CD4-positive, alpha-beta T cell (primary cell): ENCODE measurements at regions not wholly inside any gene's neighbourhood (a gene's known extent, or its start where the extent isn't known, plus 50 kb on each side); places are given as distances from the start of the nearest gene placed in this dataset.
"Not testable (repeated sequence)": the region's sequence is repeated elsewhere in the genome, so short reads cannot be mapped to it uniquely, and the experiment has no call there.

ENCODE experiments used
- ATAC-seq: fragments of 200-7000 bp; cut with Tn5 transposase; one replicate; pipeline ENCODE4 v1.10.0; 2022; ENCODE audit warnings: mild to moderate bottlenecking; ENCODE audit not compliant: poor library complexity
- CTCF ChIA-PET: fragments of 350-600 bp; sonication (Branson Sonifier 250); formaldehyde crosslinking; loops from one replicate; lab custom pipeline; 2021; ENCODE audit warnings: antibody characterized with exemption, inconsistent platforms; lab: Charles Lee
- POLR2A ChIA-PET: fragments of 350-600 bp; sonication (Branson Sonifier 250); formaldehyde crosslinking; loops from one replicate; lab custom pipeline; 2021; ENCODE audit warnings: antibody characterized with exemption, inconsistent platforms; lab: Charles Lee
- DNase-seq, 14 experiments: peaks; one replicate each; pipeline ENCODE4 v3.0.0-alpha.2; 2013 to 2020; ENCODE audit warnings: mixed read lengths in 2 of 14
- H3K27ac ChIP-seq, 2 donors: one replicate each; pipeline versions ENCODE4 v1.5.1 to v1.7.0; 2013; ENCODE audit warnings: low read length in 2 of 2, low read depth in 1 of 2, mild to moderate bottlenecking in 1 of 2
- H3K27me3 ChIP-seq, 2 experiments: 1 replicate in 1 of 2; 2 replicates in 1 of 2; pipeline versions ENCODE4 v1.6.1 to v1.7.0; 2013; ENCODE audit warnings: low read length in 2 of 2, control low read depth in 1 of 2, mild to moderate bottlenecking in 1 of 2, moderate library complexity in 1 of 2; ENCODE audit not compliant: insufficient read depth in 2 of 2, control insufficient read depth in 1 of 2
- H3K36me3 ChIP-seq: one replicate; pipeline ENCODE4 v1.6.1; 2013; ENCODE audit warnings: low read length, control low read depth; ENCODE audit not compliant: insufficient read depth
- H3K4me1 ChIP-seq: one replicate; pipeline ENCODE4 v1.6.1; 2013; ENCODE audit warnings: low read length, control low read depth; ENCODE audit not compliant: insufficient read depth
- H3K4me3 ChIP-seq: one replicate; pipeline ENCODE4 v1.5.1; 2013; ENCODE audit warnings: mild to moderate bottlenecking, low read length, moderate library complexity
- H3K9me3 ChIP-seq, 2 experiments: 1 replicate in 1 of 2; 2 replicates in 1 of 2; pipeline versions ENCODE4 v1.6.1 to v1.7.0; 2013; ENCODE audit warnings: low read length in 2 of 2, mild to moderate bottlenecking in 2 of 2, control low read depth in 1 of 2, moderate library complexity in 1 of 2; ENCODE audit not compliant: control insufficient read depth in 1 of 2, insufficient read depth in 1 of 2
- H3K27ac Mint-ChIP-seq: one replicate; pipeline ENCODE4 v1.8.0; 2020; ENCODE audit warnings: mixed read lengths
- H3K27me3 Mint-ChIP-seq: one replicate; pipeline ENCODE4 v1.8.0; 2021; ENCODE audit warnings: mixed read lengths
- H3K36me3 Mint-ChIP-seq: one replicate; pipeline ENCODE4 v1.8.0; 2021; ENCODE audit warnings: low read depth, mixed read lengths
- H3K4me1 Mint-ChIP-seq: one replicate; pipeline ENCODE4 v1.8.0; 2021; ENCODE audit warnings: low read depth, mixed read lengths
- H3K4me3 Mint-ChIP-seq: one replicate; pipeline ENCODE4 v1.8.0; 2020; ENCODE audit warnings: mild to moderate bottlenecking, mixed read lengths
- H3K9me3 Mint-ChIP-seq: one replicate; pipeline ENCODE4 v1.8.0; 2020; ENCODE audit warnings: mixed read lengths
- intact Hi-C, 2 experiments: fragments of 100-400 bp; cut with DNase I in 1 of 2; cut with micrococcal nuclease in 1 of 2; formaldehyde crosslinking; loops; one replicate each; pipeline versions ENCODE4 v1.15.1 to v1.9.0; 2023 to 2025; cut with DNase I, micrococcal nuclease
- TF ChIP-seq, protein P1 (sequence below): fragments of 200-600 bp; IDR thresholded peaks from one replicate; pipeline ENCODE4 v1.8.0; 2022; ENCODE audit warnings: antibody characterized with exemption, mild to moderate bottlenecking

DNA sequence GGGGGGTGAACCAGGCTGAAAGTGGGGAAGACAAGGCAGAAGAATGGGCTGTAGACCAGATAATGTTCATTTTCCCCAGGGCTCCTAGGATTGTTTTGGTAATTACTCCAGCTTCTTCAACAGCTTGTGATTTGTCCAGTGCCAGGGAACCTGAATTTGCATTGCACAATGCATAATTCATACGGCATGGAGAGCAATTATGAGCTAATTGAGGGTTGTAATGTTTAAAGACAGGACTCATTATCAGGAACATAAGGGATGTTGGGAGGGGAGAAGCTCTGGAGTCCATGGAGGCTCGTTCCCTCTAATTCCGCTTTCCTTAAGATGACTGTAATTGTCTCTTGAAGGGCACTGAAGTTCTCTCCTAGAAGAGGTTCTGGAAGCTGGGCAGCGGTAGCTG, 405.0 kb upstream of the ZMIZ1 start:
- H3K27me3 ChIP-seq, result peaks cover 10 to 12% of the 10 kb centered on the region in 2 experiments
- ATAC-seq, result no peak
- H3K4me3 ChIP-seq, result no peak overlapping the region
- intact Hi-C loops, result no loop called here
- H3K4me1 ChIP-seq, result no peaks in the 10 kb centered on the region
- peaks cover 13% of the 10 kb centered on the region for H3K9me3 Mint-ChIP-seq
- POLR2A ChIA-PET, result no interaction called here
- CTCF ChIA-PET, result no interaction called here
- peaks cover 0 to 13% of the 10 kb centered on the region in 2 experiments for H3K9me3 ChIP-seq
- no peak for DNase-seq
- no peak overlapping the region for H3K4me3 Mint-ChIP-seq
- H3K27ac ChIP-seq, result no peak overlapping the region
- peaks cover 42% of the 10 kb centered on the region for H3K27me3 Mint-ChIP-seq
- TF ChIP-seq, protein P1, sequence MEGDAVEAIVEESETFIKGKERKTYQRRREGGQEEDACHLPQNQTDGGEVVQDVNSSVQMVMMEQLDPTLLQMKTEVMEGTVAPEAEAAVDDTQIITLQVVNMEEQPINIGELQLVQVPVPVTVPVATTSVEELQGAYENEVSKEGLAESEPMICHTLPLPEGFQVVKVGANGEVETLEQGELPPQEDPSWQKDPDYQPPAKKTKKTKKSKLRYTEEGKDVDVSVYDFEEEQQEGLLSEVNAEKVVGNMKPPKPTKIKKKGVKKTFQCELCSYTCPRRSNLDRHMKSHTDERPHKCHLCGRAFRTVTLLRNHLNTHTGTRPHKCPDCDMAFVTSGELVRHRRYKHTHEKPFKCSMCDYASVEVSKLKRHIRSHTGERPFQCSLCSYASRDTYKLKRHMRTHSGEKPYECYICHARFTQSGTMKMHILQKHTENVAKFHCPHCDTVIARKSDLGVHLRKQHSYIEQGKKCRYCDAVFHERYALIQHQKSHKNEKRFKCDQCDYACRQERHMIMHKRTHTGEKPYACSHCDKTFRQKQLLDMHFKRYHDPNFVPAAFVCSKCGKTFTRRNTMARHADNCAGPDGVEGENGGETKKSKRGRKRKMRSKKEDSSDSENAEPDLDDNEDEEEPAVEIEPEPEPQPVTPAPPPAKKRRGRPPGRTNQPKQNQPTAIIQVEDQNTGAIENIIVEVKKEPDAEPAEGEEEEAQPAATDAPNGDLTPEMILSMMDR, result no peak
- no peak overlapping the region for H3K27ac Mint-ChIP-seq
- H3K36me3 Mint-ChIP-seq, result no peaks in the 10 kb centered on the region
- no peaks in the 10 kb centered on the region for H3K4me1 Mint-ChIP-seq
- no peaks in the 10 kb centered on the region for H3K36me3 ChIP-seq

DNA sequence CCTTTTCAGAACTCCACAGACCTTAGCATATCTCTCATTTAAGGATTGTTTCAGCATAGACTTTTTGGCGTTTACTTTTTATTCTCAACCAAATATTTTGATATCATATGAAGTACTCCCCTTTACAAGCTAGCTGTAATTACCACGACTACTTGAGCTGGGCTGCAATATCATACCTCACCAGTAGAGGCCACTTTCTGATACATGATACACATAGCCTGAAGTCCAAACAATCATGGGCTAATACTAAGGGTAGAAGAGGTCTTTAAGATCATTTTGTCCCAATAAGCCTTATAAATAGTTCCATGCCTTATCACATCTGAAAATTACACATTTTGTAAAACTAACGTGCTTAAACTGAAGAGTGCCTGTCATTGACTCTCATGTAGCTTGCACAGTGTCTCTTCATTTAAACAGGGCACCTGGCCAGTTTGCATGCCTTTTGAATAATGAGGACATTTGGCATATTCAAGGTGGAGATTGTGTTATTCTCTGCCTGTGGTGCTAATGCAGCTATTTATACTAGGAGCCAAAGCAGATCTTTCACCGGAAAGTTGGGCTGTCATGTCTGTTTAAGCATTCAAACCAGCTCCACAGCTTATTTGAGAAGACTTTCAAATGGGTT, 403.7 kb upstream of the ZMIZ1 start:
- H3K27ac Mint-ChIP-seq, result no peak overlapping the region
- no peaks in the 10 kb centered on the region for H3K4me1 ChIP-seq
- peaks cover 13% of the 10 kb centered on the region for H3K9me3 Mint-ChIP-seq
- DNase-seq, result peak in 3 of 14 experiments; percentile 7 to 20 (median 7)
- intact Hi-C loops, result no loop called here
- no peak overlapping the region for H3K27ac ChIP-seq
- peaks cover 42% of the 10 kb centered on the region for H3K27me3 Mint-ChIP-seq
- no peak overlapping the region for H3K4me3 ChIP-seq
- no peak for ATAC-seq
- POLR2A ChIA-PET, result no interaction called here
- H3K36me3 ChIP-seq, result no peaks in the 10 kb centered on the region
- no peaks in the 10 kb centered on the region for H3K4me1 Mint-ChIP-seq
- H3K4me3 Mint-ChIP-seq, result no peak overlapping the region
- H3K9me3 ChIP-seq, result peaks cover 0 to 13% of the 10 kb centered on the region in 2 experiments
- H3K36me3 Mint-ChIP-seq, result no peaks in the 10 kb centered on the region
- TF ChIP-seq, protein P1, result no peak
- CTCF ChIA-PET, result interaction anchor here (0.7 to 2.3 kb wide), 2 partner anchors 15 to 530 kb away, joined by 3 to 7 read pairs; no protein-coding TSS in a partner anchor
- peaks cover 10 to 12% of the 10 kb centered on the region in 2 experiments for H3K27me3 ChIP-seq

DNA sequence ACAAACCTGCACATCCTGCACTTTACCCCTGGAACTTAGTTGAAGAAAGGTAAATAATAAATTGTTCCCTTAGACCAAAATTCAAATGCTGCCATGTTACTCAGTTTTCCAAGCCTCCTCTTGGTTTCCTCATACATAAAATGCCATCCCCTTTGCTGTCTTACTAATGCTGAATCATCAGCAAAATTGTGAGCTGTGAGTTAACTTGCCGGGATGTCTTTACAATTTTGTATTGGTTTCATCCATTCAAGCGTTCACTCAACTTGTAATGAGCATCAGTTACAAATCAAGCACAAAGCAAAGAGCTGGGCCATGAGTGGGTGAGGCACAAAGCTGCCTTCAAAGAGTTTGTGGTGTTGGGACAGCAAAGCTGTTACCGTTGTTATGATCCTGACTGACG, 395.8 kb upstream of the ZMIZ1 start:
- TF ChIP-seq, protein P1, result no peak
- CTCF ChIA-PET, result no interaction called here
- no peak for DNase-seq
- Histone ChIP-seq H3K27ac (no peak overlapping the region), H3K9me3 (no peaks in the 10 kb centered on the region), H3K4me3 (no peak overlapping the region), H3K27me3 (no peaks in the 10 kb centered on the region), H3K36me3 (no peaks in the 10 kb centered on the region), H3K4me1 (no peaks in the 10 kb centered on the region)
- intact Hi-C loops, result no loop called here
- Mint-ChIP-seq H3K36me3 (no peaks in the 10 kb centered on the region), H3K27me3 (peaks cover under 1% of the 10 kb centered on the region), H3K27ac (no peak overlapping the region), H3K4me1 (no peaks in the 10 kb centered on the region), H3K4me3 (no peak overlapping the region), H3K9me3 (no peaks in the 10 kb centered on the region)
- no peak for ATAC-seq
- POLR2A ChIA-PET, result no interaction called here

DNA sequence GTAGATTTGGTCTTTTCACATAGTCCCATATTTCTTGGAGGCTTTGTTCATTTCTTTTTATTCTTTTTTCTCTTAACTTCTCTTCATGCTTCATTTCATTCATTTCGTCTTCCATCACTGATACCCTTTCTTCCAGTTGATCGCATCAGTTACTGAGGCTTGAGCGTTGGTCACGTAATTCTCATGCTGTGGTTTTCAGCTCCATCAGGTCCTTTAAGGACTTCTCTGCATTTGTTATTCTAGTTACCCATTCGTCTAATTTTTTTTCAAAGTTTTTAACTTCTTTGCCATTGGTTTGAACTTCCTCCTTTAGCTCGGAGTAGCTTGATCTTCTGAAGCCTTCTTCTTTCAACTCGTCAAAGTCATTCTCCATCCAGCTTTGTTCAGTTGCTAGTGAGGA, 387.6 kb upstream of the ZMIZ1 start:
- H3K4me1 Mint-ChIP-seq, H3K27ac ChIP-seq, DNase-seq, H3K36me3 Mint-ChIP-seq, H3K9me3 ChIP-seq, H3K36me3 ChIP-seq, POLR2A ChIA-PET, H3K4me3 ChIP-seq, H3K27ac Mint-ChIP-seq, ATAC-seq, H3K9me3 Mint-ChIP-seq, intact Hi-C loops, H3K27me3 ChIP-seq, H3K4me1 ChIP-seq, H3K4me3 Mint-ChIP-seq, CTCF ChIA-PET: not testable (repeated sequence)
- peaks cover 22% of the 10 kb centered on the region for H3K27me3 Mint-ChIP-seq

DNA sequence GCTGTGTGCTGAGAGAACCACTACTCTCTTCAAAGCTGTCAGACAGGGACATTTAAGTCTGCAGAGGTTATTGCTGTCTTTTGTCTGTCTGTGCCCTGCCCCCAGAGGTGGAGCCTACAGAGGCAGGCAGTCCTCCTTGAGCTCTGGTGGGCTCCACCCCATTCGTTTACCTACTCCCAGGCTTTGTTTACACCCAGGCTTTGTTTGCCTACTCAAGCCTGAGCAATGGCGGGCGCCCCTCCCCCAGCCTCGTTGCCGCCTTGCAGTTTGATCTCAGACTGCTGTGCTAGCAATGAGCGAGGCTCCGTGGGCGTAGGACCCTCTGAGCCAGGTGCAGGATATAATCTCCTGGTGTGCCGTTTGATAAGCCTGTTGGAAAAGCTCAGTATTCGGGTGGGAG, 386.8 kb upstream of the ZMIZ1 start:
- H3K4me3 ChIP-seq, H3K9me3 ChIP-seq, H3K27me3 ChIP-seq, H3K36me3 ChIP-seq, H3K4me1 Mint-ChIP-seq, H3K27ac ChIP-seq, DNase-seq, H3K4me1 ChIP-seq, ATAC-seq, H3K4me3 Mint-ChIP-seq, intact Hi-C loops, CTCF ChIA-PET, POLR2A ChIA-PET, H3K36me3 Mint-ChIP-seq, H3K27ac Mint-ChIP-seq, H3K9me3 Mint-ChIP-seq: not testable (repeated sequence)
- peaks cover 22% of the 10 kb centered on the region for H3K27me3 Mint-ChIP-seq
